ENCODE measurements at regions not wholly inside any gene's neighbourhood (a gene's known extent, or its start where the extent isn't known, plus 50 kb on each side); places are given as distances from the start of the nearest gene placed in this dataset.

DNA sequence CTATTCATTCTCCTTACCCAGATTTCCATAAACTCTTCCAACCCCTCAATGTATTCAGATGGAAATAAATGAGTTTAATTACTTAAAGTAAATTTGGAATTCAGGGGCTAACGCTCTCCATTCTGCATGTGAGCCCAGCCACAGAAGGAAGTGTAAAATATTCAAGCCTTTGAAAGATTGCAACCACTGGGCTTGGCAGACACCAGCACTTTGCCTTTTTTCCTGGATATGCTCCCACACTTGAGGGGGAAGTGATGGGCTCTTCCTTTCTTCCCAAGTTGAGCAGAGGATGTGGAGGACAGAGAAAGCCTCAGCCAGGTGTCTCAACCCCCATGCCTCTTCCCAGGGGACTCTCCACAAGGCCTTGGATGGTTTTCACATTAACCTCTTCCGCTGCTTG, 825.1 kb upstream of the EEF2KMT start:
- no TSS peak for BruUV-seq (replicated peaks)
- Histone ChIP-seq H3K4me2 (ENCODE audit: low read length) (no peak overlapping the region), H3K9ac (ENCODE audit: low read length) (no peak overlapping the region), H3K9me3 (ENCODE audit: control insufficient read depth in 1 of 2, insufficient read depth in 1 of 2, low read depth in 1 of 2, low read length in 2 of 2) (no peaks in the 10 kb centered on the region; a peak in 1 of 4 replicates), H2AFZ (ENCODE audit: low read depth, low read length, poor library complexity, severe bottlenecking) (no peak overlapping the region), H3K79me2 (ENCODE audit: insufficient read depth, low read length) (no peaks in the 10 kb centered on the region), H3K4me3 (replicated peaks in 1 of 2; ENCODE audit: low read depth in 1 of 2, low read length in 2 of 2) (no peak overlapping the region), H3K27me3 (ENCODE audit: insufficient read depth, low read length) (no peaks in the 10 kb centered on the region), H3K36me3 (ENCODE audit: control insufficient read depth in 1 of 2, insufficient read depth in 2 of 2, low read length in 2 of 2) (no peaks in the 10 kb centered on the region), H3K9me2 (ENCODE audit: insufficient read depth) (no peaks in the 10 kb centered on the region), H3K27ac (ENCODE audit: low read depth, low read length) (no peak overlapping the region), H3K4me1 (ENCODE audit: control insufficient read depth in 1 of 2, insufficient read depth in 2 of 2, low read length in 2 of 2) (no peaks in the 10 kb centered on the region), H4K20me1 (ENCODE audit: insufficient read depth) (no peaks in the 10 kb centered on the region)
- ChIA-PET CTCF (no interaction called here), RAD21 (ENCODE audit: low non-redundant PET in 1 of 2, low total read pairs in 2 of 2, uncharacterized antibody in 2 of 2, unreplicated experiment in 2 of 2) (no interaction called here), POLR2A (no interaction called here)
- TF ChIP-seq SIN3A (IDR thresholded peaks at IDR 0.05; ENCODE audit: low read depth) = no peak
- TF ChIP-seq CTCF (IDR thresholded peaks at IDR 0.05 in 2 of 3, conservative IDR thresholded peaks at IDR 0.05 in 1 of 3; ENCODE audit: borderline replicate concordance in 1 of 3, insufficient read depth in 1 of 3, low read depth in 2 of 3, low read length in 2 of 3) = no peak
- no peak for TF ChIP-seq ZNF274 (IDR thresholded peaks at IDR 0.05; ENCODE audit: low read depth, low read length)
- TF ChIP-seq EZH2phosphoT487 (IDR thresholded peaks at IDR 0.05; ENCODE audit: borderline replicate concordance) = no peak
- TF ChIP-seq CBX3 (IDR thresholded peaks at IDR 0.05; ENCODE audit: low read depth) = no peak
- no peak for TF ChIP-seq POLR2A (IDR thresholded peaks at IDR 0.05; ENCODE audit: borderline replicate concordance, extremely low read depth, insufficient read depth, insufficient read length)
- no peak for TF ChIP-seq POLR2AphosphoS5 (IDR thresholded peaks at IDR 0.05; ENCODE audit: low read depth, low read length)
- TF ChIP-seq JUND (IDR thresholded peaks at IDR 0.05) = no peak
- no peak for TF ChIP-seq EZH2 (IDR thresholded peaks at IDR 0.05)
- TF ChIP-seq ATF3 (IDR thresholded peaks at IDR 0.05) = no peak
- no peak for TF ChIP-seq SRF (IDR thresholded peaks at IDR 0.05; ENCODE audit: low read depth)
- no peak for TF ChIP-seq YY1 (IDR thresholded peaks at IDR 0.05; ENCODE audit: extremely low read depth, insufficient replicate concordance, low read depth, low read length)
- no peak for TF ChIP-seq ZFX (IDR thresholded peaks at IDR 0.05)
- TF ChIP-seq REST (IDR thresholded peaks at IDR 0.05; ENCODE audit: low read depth) = no peak
- TF ChIP-seq SP1 (IDR thresholded peaks at IDR 0.05; ENCODE audit: low read depth) = no peak
- no peak for TF ChIP-seq TCF7L2 (IDR thresholded peaks at IDR 0.05; ENCODE audit: borderline replicate concordance, extremely low read depth, insufficient read depth, insufficient read length)
- DNase-seq (ENCODE audit: low read depth, low spot score) (no peak), ATAC-seq (no peak)
- intact Hi-C loops (cut with micrococcal nuclease) = no loop called here
